A549 (cell line): ENCODE measurements at regions not wholly inside any gene's neighbourhood (a gene's known extent, or its start where the extent isn't known, plus 50 kb on each side); places are given as distances from the start of the nearest gene placed in this dataset.

Source experiments
- POLR2A ChIP-seq: IDR thresholded peaks from 2 replicates; pipeline ENCODE4 v1.6.1; 2012; ENCODE audit warnings: mild to moderate bottlenecking, low read length
- TF ChIP-seq, protein P1 (sequence below): IDR thresholded peaks from 2 replicates; pipeline ENCODE4 v1.6.1; 2012

DNA sequence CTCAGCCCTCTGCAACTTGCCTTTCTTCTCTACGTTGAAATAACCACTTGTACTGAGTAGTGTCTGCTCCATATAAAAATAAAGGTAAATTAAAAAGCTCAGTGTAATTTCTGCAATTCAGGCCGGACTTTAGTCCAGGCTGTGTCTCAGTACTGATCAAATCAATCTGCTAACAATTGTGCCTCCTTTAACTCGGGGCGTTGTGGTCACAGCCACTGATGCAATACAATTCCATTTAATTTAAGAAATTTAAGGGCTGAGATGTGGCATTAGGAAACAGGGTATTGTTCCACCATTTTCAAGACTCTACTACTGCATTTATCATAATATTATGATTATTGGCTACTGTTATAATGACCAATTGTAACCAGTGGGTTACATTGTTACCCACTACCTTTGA, 60.0 kb upstream of the NPAS2 start:
- TF ChIP-seq, protein P1, sequence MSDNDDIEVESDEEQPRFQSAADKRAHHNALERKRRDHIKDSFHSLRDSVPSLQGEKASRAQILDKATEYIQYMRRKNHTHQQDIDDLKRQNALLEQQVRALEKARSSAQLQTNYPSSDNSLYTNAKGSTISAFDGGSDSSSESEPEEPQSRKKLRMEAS: no peak
- no peak for TF ChIP-seq POLR2A
